A549 (cell line): ENCODE measurements at regions not wholly inside any gene's neighbourhood (a gene's known extent, or its start where the extent isn't known, plus 50 kb on each side); places are given as distances from the start of the nearest gene placed in this dataset.

Source experiments
- CEBPB ChIP-seq, 2 experiments: fragments of >200 bp in 1 of 2; sonication (Bioruptor Twin) in 1 of 2; formaldehyde crosslinking in 1 of 2; IDR thresholded peaks; 2 replicates each; pipeline ENCODE4 v1.6.1; 2012 to 2016
- CHD2 ChIP-seq: fragments of 150-350 bp; IDR thresholded peaks from 2 replicates; pipeline ENCODE4 v1.6.1; 2014; ENCODE audit warnings: low read length; ENCODE audit not compliant: partially characterized antibody
- EP300 ChIP-seq, 2 experiments: fragments of >200 bp; sonication (Bioruptor Twin); formaldehyde crosslinking; IDR thresholded peaks; 2 replicates in 1 of 2; 3 replicates in 1 of 2; pipeline ENCODE4 v1.6.1; 2016 to 2017
- HOXA7 ChIP-seq: fragments of 250-450 bp; sonication (Bioruptor Pico); IDR thresholded peaks from 2 replicates; pipeline ENCODE4 v1.5.0; 2020; ENCODE audit warnings: mild to moderate bottlenecking, moderate library complexity
- JUNB ChIP-seq: fragments of >200 bp; sonication (Bioruptor Twin); formaldehyde crosslinking; IDR thresholded peaks from 2 replicates; pipeline ENCODE4 v1.6.1; 2016
- MAX ChIP-seq: IDR thresholded peaks from 2 replicates; pipeline ENCODE4 v1.6.1; 2012
- MYC ChIP-seq: IDR thresholded peaks from 2 replicates; pipeline ENCODE4 v1.6.1; 2012; ENCODE audit warnings: mild to moderate bottlenecking, inconsistent platforms, low read length, improper control_type of control experiment, borderline replicate concordance
- POLR2A ChIP-seq: IDR thresholded peaks from 2 replicates; pipeline ENCODE4 v1.6.1; 2012; ENCODE audit warnings: mild to moderate bottlenecking, low read length
- POLR2AphosphoS2 ChIP-seq: conservative IDR thresholded peaks from 2 replicates; pipeline ENCODE4 v1.6.1; 2012; ENCODE audit warnings: low read length, improper control_type of control experiment, inconsistent platforms
- RNF2 ChIP-seq: fragments of 200-600 bp; sonication (generic); IDR thresholded peaks from 2 replicates; pipeline ENCODE4 v1.6.1; 2016; ENCODE audit warnings: low read depth, mild to moderate bottlenecking, antibody characterized with exemption, moderate library complexity, borderline replicate concordance
- TF ChIP-seq, protein P1 (sequence below): fragments of >200 bp; sonication (Bioruptor Twin); formaldehyde crosslinking; IDR thresholded peaks from 3 replicates; pipeline ENCODE4 v1.5.1; 2016

DNA sequence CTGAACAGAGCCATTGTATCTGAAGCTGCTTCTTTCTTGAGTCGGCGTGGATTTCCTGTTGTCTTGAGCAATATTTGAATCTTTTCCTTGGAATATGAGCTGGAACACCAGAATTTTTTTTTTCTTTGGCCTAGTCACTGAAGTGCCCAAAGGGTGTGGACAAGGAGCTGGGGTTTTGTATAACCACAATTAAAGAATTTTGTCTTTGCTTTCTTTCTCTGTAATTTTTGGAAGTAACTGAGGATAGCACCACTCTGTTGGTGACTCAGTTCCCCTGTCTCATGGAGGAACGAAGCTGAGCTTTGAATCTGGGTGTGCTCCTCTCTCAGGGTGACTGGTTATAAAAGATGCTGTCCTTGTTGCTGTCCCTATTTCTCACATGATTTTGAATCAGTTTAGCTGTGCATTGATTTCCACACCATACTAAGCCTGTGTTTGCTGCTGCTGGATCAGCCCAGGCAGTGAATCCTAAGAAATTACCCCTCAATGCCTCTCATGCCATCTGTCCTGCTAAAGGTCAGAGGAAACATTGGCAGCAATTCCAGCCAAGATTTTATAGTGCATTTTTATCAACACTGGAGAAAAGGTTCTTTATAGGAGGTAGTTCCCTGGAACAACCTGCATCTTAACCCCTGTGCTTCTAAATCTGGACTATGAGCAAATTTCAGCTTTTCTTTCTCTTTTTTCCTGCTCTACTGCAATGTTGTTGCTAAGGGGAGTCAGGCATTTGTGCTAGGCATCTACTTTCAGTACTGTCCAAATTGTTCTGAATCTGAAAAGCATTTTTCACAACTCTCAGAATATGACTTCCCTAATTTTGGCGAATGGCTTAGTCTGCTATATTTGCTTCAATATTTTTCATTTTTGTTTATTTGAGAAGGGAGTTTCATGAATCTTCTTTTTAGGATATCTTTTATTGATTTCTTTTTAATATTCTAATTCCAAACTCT lies 540.8 kb downstream of the SOX6 start:
- TF ChIP-seq, protein P1, sequence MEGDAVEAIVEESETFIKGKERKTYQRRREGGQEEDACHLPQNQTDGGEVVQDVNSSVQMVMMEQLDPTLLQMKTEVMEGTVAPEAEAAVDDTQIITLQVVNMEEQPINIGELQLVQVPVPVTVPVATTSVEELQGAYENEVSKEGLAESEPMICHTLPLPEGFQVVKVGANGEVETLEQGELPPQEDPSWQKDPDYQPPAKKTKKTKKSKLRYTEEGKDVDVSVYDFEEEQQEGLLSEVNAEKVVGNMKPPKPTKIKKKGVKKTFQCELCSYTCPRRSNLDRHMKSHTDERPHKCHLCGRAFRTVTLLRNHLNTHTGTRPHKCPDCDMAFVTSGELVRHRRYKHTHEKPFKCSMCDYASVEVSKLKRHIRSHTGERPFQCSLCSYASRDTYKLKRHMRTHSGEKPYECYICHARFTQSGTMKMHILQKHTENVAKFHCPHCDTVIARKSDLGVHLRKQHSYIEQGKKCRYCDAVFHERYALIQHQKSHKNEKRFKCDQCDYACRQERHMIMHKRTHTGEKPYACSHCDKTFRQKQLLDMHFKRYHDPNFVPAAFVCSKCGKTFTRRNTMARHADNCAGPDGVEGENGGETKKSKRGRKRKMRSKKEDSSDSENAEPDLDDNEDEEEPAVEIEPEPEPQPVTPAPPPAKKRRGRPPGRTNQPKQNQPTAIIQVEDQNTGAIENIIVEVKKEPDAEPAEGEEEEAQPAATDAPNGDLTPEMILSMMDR = no peak
- no peak for TF ChIP-seq POLR2A
- TF ChIP-seq JUNB = no peak
- TF ChIP-seq CHD2 = no peak
- TF ChIP-seq POLR2AphosphoS2 = no peak
- TF ChIP-seq MYC = no peak
- no peak for TF ChIP-seq HOXA7 (CRISPR knock-in tag)
- TF ChIP-seq RNF2 = no peak
- TF ChIP-seq MAX = no peak
- no peak for TF ChIP-seq CEBPB (IDR thresholded peaks at IDR 0.05)
- TF ChIP-seq EP300 (IDR thresholded peaks at IDR 0.05) = no peak
